WTC11 (cell line): ENCODE measurements at regions not wholly inside any gene's neighbourhood (a gene's known extent, or its start where the extent isn't known, plus 50 kb on each side); places are given as distances from the start of the nearest gene placed in this dataset.

Experiments used
- ATF3 ChIP-seq: sonication (generic); formaldehyde crosslinking; conservative IDR thresholded peaks from 2 replicates; pipeline ENCODE4 v1.8.1; 2022; ENCODE audit warnings: mild to moderate bottlenecking, missing genetic modification reagents
- ESRRA ChIP-seq: sonication (generic); formaldehyde crosslinking; IDR thresholded peaks from 2 replicates; pipeline ENCODE4 v1.8.1; 2022; ENCODE audit warnings: mild to moderate bottlenecking, missing genetic modification reagents, borderline replicate concordance
- GABPB1 ChIP-seq: sonication (generic); formaldehyde crosslinking; IDR thresholded peaks from 2 replicates; pipeline ENCODE4 v1.8.1; 2023; ENCODE audit warnings: mild to moderate bottlenecking, missing genetic modification reagents
- GRHL2 ChIP-seq: fragments of 250-450 bp; sonication (Bioruptor Pico); IDR thresholded peaks from 2 replicates; pipeline ENCODE4 v1.8.0; 2022; ENCODE audit warnings: mild to moderate bottlenecking, moderate library complexity; ENCODE audit not compliant: insufficient replicate concordance, severe bottlenecking
- TF ChIP-seq, protein P1 (sequence below): sonication (generic); formaldehyde crosslinking; IDR thresholded peaks from 2 replicates; pipeline ENCODE4 v1.8.0; 2022; ENCODE audit warnings: mild to moderate bottlenecking, missing genetic modification reagents
- TF ChIP-seq, protein P2 (sequence below): fragments of 200-600 bp; IDR thresholded peaks from 2 replicates; pipeline ENCODE4 v1.8.0; 2022; ENCODE audit warnings: antibody characterized with exemption

GRCh38 chr7:33836797-33837355 lies 68.5 kb upstream of the BMPER start:
- TF ChIP-seq ESRRA (CRISPR knock-in tag), result no peak
- TF ChIP-seq, protein P1, sequence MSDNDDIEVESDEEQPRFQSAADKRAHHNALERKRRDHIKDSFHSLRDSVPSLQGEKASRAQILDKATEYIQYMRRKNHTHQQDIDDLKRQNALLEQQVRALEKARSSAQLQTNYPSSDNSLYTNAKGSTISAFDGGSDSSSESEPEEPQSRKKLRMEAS, result no peak
- TF ChIP-seq, protein P2, sequence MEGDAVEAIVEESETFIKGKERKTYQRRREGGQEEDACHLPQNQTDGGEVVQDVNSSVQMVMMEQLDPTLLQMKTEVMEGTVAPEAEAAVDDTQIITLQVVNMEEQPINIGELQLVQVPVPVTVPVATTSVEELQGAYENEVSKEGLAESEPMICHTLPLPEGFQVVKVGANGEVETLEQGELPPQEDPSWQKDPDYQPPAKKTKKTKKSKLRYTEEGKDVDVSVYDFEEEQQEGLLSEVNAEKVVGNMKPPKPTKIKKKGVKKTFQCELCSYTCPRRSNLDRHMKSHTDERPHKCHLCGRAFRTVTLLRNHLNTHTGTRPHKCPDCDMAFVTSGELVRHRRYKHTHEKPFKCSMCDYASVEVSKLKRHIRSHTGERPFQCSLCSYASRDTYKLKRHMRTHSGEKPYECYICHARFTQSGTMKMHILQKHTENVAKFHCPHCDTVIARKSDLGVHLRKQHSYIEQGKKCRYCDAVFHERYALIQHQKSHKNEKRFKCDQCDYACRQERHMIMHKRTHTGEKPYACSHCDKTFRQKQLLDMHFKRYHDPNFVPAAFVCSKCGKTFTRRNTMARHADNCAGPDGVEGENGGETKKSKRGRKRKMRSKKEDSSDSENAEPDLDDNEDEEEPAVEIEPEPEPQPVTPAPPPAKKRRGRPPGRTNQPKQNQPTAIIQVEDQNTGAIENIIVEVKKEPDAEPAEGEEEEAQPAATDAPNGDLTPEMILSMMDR, result peak; percentile 45
- no peak for TF ChIP-seq GRHL2 (CRISPR knock-in tag)
- TF ChIP-seq ATF3, result no peak
- no peak for TF ChIP-seq GABPB1 (CRISPR knock-in tag)
